GM10248 (cell line): ENCODE measurements at regions not wholly inside any gene's neighbourhood (a gene's known extent, or its start where the extent isn't known, plus 50 kb on each side); places are given as distances from the start of the nearest gene placed in this dataset.

Source experiments
- CTCF ChIA-PET: fragments of 300-600 bp; sonication (Branson Sonifier 250); formaldehyde crosslinking; extraction: SDS; loops from one replicate; lab custom pipeline; 2021; ENCODE audit warnings: antibody characterized with exemption; lab: Yijun Ruan, JAX
- POLR2A ChIA-PET: fragments of 350-650 bp; sonication (Branson Sonifier 250); formaldehyde crosslinking; extraction: SDS; loops from one replicate; lab custom pipeline; 2020; ENCODE audit warnings: antibody characterized with exemption; lab: Yijun Ruan, JAX
- DNase-seq: peaks from one replicate; pipeline ENCODE4 v3.0.0; 2012; ENCODE audit errors: extremely low spot score
- CTCF ChIP-seq: IDR thresholded peaks from 2 replicates; pipeline ENCODE4 v1.5.1; 2012; ENCODE audit warnings: mild to moderate bottlenecking, low read depth; ENCODE audit errors: extremely low read depth, missing control alignments, control extremely low read depth

- DNase-seq, result no peak
- ChIA-PET CTCF (no interaction called here), POLR2A (no interaction called here)
- no peak for TF ChIP-seq CTCF
Observed at GRCh38 chr18:39840406-39840805, 2114.6 kb upstream of the PIK3C3 start.

- CTCF ChIA-PET, result no interaction called here
- POLR2A ChIA-PET, result no interaction called here
- DNase-seq, result no peak
- TF ChIP-seq CTCF, result no peak
Observed at GRCh38 chr18:39839782-39840181, 2115.3 kb upstream of the PIK3C3 start.

DNA sequence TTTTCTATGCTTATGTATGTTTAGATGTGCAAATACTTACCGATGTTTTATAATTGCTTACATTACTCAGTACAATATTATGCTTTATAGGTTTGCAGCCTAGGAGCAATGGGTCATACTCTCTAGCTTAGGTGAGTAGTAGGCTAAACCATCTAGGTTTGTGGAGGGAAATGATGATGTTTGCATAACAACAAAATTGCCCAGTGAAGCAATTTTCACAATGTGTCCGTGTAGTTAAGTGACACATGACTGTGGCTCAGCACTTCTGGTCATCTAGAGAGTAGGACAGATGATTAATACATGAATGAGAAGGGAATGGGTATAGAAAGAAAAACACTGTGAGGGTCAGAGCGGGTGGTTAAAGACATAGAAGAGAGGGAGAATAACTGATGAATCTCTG lies 2116.2 kb upstream of the PIK3C3 start:
- ChIA-PET CTCF (interaction anchor here (1.2 kb wide), 1 partner anchor 9 kb away, joined by 3 read pairs; no protein-coding TSS in a partner anchor), POLR2A (no interaction called here)
- TF ChIP-seq CTCF, result no peak
- DNase-seq, result no peak

DNA sequence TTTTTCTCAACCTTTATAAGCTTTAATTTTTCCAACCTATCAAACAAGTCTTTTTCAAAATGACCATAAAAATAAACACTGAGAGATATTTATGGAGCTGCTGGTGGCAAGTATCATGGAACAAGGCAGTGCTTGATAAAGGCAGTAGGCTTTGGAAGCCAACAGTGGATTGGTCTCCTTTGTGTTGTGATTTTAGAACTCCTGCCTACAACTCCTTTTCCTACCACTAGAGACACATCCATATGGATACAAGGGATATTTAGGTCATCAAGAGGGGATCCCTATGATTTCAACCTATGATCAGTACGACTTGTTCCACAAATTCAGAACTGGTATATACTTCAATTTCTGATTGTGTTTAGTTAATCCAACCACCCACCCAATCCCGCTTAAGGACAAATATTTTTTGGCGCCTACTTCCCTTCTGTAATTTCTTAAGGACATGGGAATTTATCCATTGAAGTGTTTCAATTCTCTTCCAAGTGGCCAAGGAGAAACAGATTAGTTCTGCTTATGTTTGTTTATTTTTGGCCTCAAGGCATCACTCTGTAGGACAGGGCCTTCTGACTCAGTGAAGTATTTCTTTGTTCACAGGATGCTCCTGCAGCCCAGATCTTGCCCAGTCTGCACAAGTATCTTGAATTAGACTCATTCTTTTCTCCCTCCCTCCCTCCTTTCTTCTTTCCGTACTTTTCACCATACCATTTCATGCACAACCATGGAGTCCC lies 2119.6 kb upstream of the PIK3C3 start:
- CTCF ChIA-PET, result interaction anchor here (1.0 kb wide), 1 partner anchor 11 kb away, joined by 3 read pairs; no protein-coding TSS in a partner anchor
- POLR2A ChIA-PET, result no interaction called here
- no peak for TF ChIP-seq CTCF
- DNase-seq, result no peak

GRCh38 chr18:39834636-39835035 lies 2120.4 kb upstream of the PIK3C3 start:
- CTCF ChIA-PET, result interaction anchor here (1.0 kb wide), 1 partner anchor 12 kb away, joined by 3 read pairs; no protein-coding TSS in a partner anchor
- DNase-seq, result no peak
- no peak for TF ChIP-seq CTCF
- POLR2A ChIA-PET, result no interaction called here

- no peak for TF ChIP-seq CTCF
- no peak for DNase-seq
- ChIA-PET POLR2A (no interaction called here), CTCF (no interaction called here)
Observed at GRCh38 chr18:39825485-39826150, 2129.4 kb upstream of the PIK3C3 start.
